HG03469 (cell line): ENCODE measurements at regions not wholly inside any gene's neighbourhood (a gene's known extent, or its start where the extent isn't known, plus 50 kb on each side); places are given as distances from the start of the nearest gene placed in this dataset.
"Not testable (repeated sequence)": the region's sequence is repeated elsewhere in the genome, so short reads cannot be mapped to it uniquely, and the experiment has no call there.

Experiments used
- ATAC-seq: cut with Tn5 transposase; IDR thresholded peaks from one replicate; pipeline ENCODE4 v1.9.1; 2021; ENCODE audit warnings: mild to moderate bottlenecking, moderate library complexity, moderate number of reproducible peaks; ENCODE audit not compliant: unreplicated experiment

- no peak for ATAC-seq
Observed at GRCh38 chr1:192862271-192862670, 53.4 kb downstream of the RGS2 start.

- no peak for ATAC-seq
Observed at GRCh38 chr1:192866241-192866868, 57.5 kb downstream of the RGS2 start.

- ATAC-seq = no peak
Observed at GRCh38 chr1:192867180-192867579, 58.3 kb downstream of the RGS2 start.

- ATAC-seq = no peak
Observed at GRCh38 chr1:192869308-192869940, 60.6 kb downstream of the RGS2 start.

GRCh38 chr1:192872010-192872409 is 63.2 kb downstream of the RGS2 start:
- ATAC-seq = no peak

- no peak for ATAC-seq
Observed at GRCh38 chr1:192873836-192874235, 65.0 kb downstream of the RGS2 start.

GRCh38 chr1:192876633-192877032 is 67.8 kb downstream of the RGS2 start:
- ATAC-seq = no peak

- peak; percentile 72 for ATAC-seq
Observed at GRCh38 chr1:192877283-192877886, 68.5 kb downstream of the RGS2 start.

- ATAC-seq = no peak
Observed at GRCh38 chr1:192878249-192878648, 69.4 kb downstream of the RGS2 start.

- no peak for ATAC-seq
Observed at GRCh38 chr1:192879406-192879805, 70.6 kb downstream of the RGS2 start.

GRCh38 chr1:192880231-192880630 is 71.4 kb downstream of the RGS2 start:
- ATAC-seq = no peak

- no peak for ATAC-seq
Observed at GRCh38 chr1:192884241-192884640, 75.4 kb downstream of the RGS2 start.

- not testable (repeated sequence) for ATAC-seq
Observed at GRCh38 chr1:192885387-192885786, 76.5 kb downstream of the RGS2 start.

GRCh38 chr1:192887426-192887825 is 78.6 kb downstream of the RGS2 start:
- ATAC-seq = no peak

- no peak for ATAC-seq
Observed at GRCh38 chr1:192888574-192888973, 79.7 kb downstream of the RGS2 start.

GRCh38 chr1:192889082-192889481 is 80.2 kb downstream of the RGS2 start:
- ATAC-seq = no peak

GRCh38 chr1:192890134-192890533 is 81.3 kb downstream of the RGS2 start:
- no peak for ATAC-seq

GRCh38 chr1:192892934-192893333 is 84.1 kb downstream of the RGS2 start:
- no peak for ATAC-seq

- ATAC-seq = not testable (repeated sequence)
Observed at GRCh38 chr1:192895487-192895886, 86.6 kb downstream of the RGS2 start.

GRCh38 chr1:192896376-192896775 is 87.5 kb downstream of the RGS2 start:
- ATAC-seq = no peak

GRCh38 chr1:192901500-192901899 is 92.7 kb downstream of the RGS2 start:
- ATAC-seq = no peak

GRCh38 chr1:192903142-192903541 is 94.3 kb downstream of the RGS2 start:
- no peak for ATAC-seq
